Bronchial epithelial cell (primary cell): ENCODE measurements at regions not wholly inside any gene's neighbourhood (a gene's known extent, or its start where the extent isn't known, plus 50 kb on each side); places are given as distances from the start of the nearest gene placed in this dataset.
"Not testable (repeated sequence)": the region's sequence is repeated elsewhere in the genome, so short reads cannot be mapped to it uniquely, and the experiment has no call there.

Source experiments
- DNase-seq: peaks from one replicate; pipeline ENCODE4 v3.0.0-alpha.2; 2010; ENCODE audit warnings: low read depth
- FAIRE-seq: peaks from 2 replicates; lab custom pipeline; 2011; peaks lifted over from hg19 to GRCh38; lab: Jason Lieb, UNC
- H3K27me3 ChIP-seq: 2 replicates; pipeline ENCODE4 v1.5.1; 2011; ENCODE audit warnings: low read length; ENCODE audit not compliant: control insufficient read depth, insufficient read depth
- H3K36me3 ChIP-seq: 2 replicates; pipeline ENCODE4 v1.5.1; 2011; ENCODE audit warnings: low read length; ENCODE audit not compliant: control insufficient read depth, insufficient read depth
- H3K4me3 ChIP-seq: 2 replicates; pipeline ENCODE4 v1.5.1; 2011; ENCODE audit warnings: mild to moderate bottlenecking, low read depth, low read length, control low read depth
- TF ChIP-seq, protein P1 (sequence below): IDR thresholded peaks from 2 replicates; pipeline ENCODE4 v1.5.1; 2011; ENCODE audit warnings: mild to moderate bottlenecking, moderate library complexity, low read length, control low read depth, inconsistent platforms; ENCODE audit not compliant: insufficient read depth, severe bottlenecking

DNA sequence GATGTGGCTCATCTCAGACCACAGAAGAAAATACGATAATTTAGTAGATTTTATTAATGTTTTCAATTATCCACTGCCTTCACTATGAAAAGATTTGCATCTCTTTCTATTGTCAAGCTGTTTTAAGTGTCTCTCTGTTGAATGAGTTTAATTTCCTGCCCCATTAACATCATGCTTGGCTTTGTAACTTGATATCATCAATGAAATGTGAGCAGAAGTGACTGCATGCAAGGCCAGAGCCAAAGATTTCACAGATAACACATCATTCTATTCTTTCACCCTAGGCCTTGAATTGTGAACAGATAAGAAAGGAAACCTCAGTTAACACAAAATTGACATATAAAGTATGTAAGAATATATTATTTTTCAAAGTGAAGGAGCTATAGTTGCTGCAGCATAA, 986.4 kb upstream of the CDH18 start:
- H3K4me3 ChIP-seq: no peak overlapping the region
- TF ChIP-seq, protein P1, sequence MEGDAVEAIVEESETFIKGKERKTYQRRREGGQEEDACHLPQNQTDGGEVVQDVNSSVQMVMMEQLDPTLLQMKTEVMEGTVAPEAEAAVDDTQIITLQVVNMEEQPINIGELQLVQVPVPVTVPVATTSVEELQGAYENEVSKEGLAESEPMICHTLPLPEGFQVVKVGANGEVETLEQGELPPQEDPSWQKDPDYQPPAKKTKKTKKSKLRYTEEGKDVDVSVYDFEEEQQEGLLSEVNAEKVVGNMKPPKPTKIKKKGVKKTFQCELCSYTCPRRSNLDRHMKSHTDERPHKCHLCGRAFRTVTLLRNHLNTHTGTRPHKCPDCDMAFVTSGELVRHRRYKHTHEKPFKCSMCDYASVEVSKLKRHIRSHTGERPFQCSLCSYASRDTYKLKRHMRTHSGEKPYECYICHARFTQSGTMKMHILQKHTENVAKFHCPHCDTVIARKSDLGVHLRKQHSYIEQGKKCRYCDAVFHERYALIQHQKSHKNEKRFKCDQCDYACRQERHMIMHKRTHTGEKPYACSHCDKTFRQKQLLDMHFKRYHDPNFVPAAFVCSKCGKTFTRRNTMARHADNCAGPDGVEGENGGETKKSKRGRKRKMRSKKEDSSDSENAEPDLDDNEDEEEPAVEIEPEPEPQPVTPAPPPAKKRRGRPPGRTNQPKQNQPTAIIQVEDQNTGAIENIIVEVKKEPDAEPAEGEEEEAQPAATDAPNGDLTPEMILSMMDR: no peak
- no peaks in the 10 kb centered on the region for H3K36me3 ChIP-seq
- DNase-seq: peak; percentile 26
- no peaks in the 10 kb centered on the region for H3K27me3 ChIP-seq
- no peak for FAIRE-seq

DNA sequence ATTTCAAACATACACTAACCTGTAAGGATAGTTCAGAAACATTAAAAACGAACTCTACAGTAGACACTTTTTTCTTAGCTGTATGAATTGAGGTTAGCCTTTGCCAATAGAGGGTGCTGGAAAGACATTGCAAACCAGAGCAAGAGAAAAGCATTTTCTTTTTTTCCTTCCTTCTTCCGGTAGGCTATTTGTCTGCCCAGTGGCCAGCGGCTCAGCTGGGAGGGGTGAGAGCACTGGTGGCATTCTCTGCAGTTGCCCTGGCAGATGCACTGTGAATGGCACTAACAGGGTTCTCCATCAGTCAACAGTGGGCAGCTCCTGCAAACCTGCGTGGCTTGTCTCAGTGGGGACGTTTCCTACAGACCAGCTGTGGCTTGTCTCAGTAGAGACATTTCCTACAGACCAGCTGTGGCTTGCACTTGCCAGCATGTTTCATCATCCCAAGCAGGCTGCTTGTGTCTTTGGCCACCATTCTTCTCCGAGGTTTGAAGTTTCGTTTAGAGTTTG, 984.5 kb upstream of the CDH18 start:
- Histone ChIP-seq H3K4me3 (peak overlapping the region; percentile 32), H3K27me3 (no peaks in the 10 kb centered on the region), H3K36me3 (no peaks in the 10 kb centered on the region)
- FAIRE-seq (peak; percentile 58), DNase-seq (peak; percentile 84)
- TF ChIP-seq, protein P1: peak; percentile 56

DNA sequence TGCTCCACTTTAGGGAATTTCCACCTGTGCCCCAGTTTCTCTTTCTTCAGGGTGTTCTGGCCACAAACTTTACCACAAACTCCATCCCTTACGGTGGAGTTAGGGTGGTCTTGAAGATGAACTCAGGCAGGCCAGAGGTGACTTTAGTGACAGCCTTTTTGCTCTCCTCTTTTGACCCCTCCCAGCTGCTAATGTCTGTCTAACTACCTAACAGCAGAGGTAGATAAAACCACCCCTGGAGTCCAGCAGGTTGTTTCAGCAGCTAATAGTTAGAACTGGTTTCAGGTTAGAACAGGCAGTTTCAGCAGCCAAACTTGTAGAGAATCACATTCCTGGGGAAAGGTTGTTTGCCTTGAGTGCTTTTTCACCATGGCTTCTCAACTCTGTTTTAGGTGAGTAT, 971.3 kb upstream of the CDH18 start:
- FAIRE-seq (no peak), DNase-seq (no peak)
- H3K36me3 ChIP-seq: no peaks in the 10 kb centered on the region
- H3K4me3 ChIP-seq: no peak overlapping the region
- TF ChIP-seq, protein P1: no peak
- H3K27me3 ChIP-seq: no peaks in the 10 kb centered on the region

DNA sequence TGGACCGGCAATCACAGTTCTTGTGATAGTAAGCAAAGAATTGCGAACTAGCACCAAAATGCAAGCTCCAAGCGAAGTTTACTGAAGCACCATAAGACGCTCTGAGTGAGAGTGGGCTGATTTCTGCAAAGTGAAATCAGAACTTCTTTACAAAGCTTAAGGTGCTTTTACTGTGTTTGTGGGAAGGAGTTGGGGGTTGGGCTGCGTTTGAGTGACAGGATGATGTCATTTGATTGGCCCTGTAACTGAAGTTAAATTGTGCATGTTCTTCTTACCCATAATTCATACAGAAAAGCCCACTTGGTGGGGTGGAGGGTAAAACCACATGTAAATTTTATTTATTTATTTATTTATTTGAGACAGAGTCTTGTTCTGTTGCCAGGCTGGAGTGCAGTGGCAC, 970.6 kb upstream of the CDH18 start:
- Histone ChIP-seq H3K4me3 (no peak overlapping the region), H3K27me3 (no peaks in the 10 kb centered on the region), H3K36me3 (no peaks in the 10 kb centered on the region)
- TF ChIP-seq, protein P1: no peak
- FAIRE-seq (no peak), DNase-seq (no peak)

DNA sequence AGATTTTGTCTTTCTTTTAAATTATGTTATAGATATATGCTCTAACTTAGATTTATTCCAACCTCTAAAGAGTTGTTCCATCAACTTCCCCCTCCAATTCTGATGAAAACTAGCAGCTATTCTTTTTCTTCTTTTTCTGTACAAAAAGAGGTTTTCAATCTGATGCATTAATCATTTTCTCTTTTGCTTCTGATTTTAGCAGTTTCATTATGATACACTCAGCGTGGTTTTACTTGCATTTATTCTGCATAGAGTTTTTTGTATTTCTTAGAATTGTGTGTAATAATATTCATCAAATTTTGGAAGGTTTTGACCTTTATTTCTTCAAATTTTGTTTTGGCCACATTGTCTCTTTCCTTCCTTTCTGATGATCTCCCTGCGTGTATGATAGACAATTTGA, 968.1 kb upstream of the CDH18 start:
- Histone ChIP-seq H3K4me3 (no peak overlapping the region), H3K27me3 (no peaks in the 10 kb centered on the region), H3K36me3 (no peaks in the 10 kb centered on the region)
- FAIRE-seq: no peak
- no peak for DNase-seq
- TF ChIP-seq, protein P1: no peak

DNA sequence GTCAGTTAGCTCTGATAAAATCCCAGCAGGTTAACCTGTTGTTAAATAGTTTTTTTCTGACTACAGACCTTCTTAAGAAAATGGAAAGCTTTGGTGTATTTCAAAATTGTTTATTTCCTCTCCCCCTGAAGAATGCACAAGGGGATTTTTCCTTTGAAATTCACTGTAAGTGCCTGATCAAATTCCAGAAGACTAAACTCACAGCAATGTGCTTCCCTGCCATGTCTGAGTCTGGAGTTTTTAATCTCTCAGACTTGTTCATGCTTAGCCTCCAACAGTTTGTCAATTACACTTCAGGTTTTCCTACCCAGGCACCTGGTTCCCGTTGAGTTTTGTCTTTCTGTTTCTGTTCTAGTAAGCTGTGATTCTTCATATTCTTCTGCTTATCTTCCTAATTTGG, 961.6 kb upstream of the CDH18 start:
- Histone ChIP-seq H3K36me3 (no peaks in the 10 kb centered on the region), H3K27me3 (no peaks in the 10 kb centered on the region), H3K4me3 (no peak overlapping the region)
- DNase-seq: no peak
- no peak for FAIRE-seq
- TF ChIP-seq, protein P1: no peak

DNA sequence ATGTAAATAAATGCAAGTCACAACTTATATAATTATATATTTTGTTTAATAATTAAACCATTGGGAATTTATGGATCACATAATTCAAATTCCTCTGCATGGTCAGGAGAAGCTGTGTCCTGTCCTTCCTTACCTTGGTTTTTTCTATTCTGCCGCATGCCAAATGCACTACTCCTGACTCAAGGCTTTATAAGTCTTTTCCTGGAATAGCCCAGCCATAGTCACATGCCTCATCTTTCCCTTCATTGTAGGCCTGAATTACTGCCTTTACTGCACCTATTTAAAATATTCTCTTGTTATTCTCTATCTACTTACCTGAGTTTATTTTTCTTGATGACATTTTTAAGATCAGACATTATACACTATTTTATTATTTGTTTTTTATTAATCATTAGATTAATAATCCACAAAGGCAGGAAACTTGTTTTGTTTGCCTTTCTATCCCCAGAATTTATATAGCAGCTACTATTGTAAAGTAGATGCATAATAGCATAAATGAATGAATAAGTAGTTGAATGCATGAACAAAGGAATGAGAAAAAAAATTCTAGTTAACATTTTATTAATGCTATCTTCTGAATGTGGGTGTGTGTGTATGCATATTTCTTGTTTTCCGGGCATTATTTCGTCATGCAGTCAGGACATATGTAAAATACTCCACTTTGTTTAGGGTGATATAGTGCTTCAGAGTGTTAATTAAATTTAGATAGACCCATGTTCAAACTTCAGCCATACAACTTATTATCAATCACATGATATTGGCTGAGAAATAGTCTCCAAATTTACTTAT, 955.4 kb upstream of the CDH18 start:
- not testable (repeated sequence) for FAIRE-seq, DNase-seq, H3K36me3 ChIP-seq, H3K27me3 ChIP-seq, H3K4me3 ChIP-seq

DNA sequence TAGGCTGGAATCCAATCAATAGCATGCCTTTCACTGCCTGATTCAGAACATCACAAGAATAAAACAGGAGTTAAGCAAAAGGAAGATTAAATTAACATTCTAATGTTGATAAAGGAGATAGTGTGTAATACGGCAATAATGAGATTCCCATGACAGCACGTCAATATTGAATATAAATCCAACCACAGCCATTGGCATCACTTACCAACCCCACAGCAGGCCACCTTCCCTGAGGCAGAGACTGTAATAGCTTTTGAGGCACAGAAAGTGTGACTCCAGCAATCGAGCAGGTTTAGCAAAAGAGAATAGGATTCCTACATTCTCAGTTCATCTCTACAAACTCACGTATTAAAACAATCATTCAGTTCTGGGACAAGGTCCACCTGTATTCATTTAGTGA, 954.6 kb upstream of the CDH18 start:
- not testable (repeated sequence) for DNase-seq, H3K4me3 ChIP-seq, FAIRE-seq, H3K27me3 ChIP-seq, H3K36me3 ChIP-seq

DNA sequence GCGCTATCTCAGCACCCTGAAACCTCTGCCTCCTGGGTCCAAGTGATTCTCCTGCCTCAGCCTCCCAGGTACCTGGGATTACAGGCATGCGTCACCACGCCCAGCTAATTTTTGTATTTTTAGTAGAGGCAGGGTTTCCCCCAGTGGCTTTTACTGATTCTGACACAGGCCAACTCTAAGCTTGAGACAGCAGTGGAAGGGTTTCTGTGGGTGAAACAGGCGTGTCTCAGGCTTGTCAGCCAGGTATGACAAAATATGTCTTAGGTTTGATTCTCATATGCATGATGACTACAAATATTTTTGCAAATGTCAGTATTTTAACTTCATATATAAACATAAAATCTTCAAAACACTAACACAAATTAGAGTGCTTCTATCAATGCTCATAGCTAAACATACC, 952.8 kb upstream of the CDH18 start:
- DNase-seq, H3K4me3 ChIP-seq, H3K36me3 ChIP-seq, H3K27me3 ChIP-seq, FAIRE-seq: not testable (repeated sequence)
